SK-N-SH (cell line): ENCODE measurements at regions not wholly inside any gene's neighbourhood (a gene's known extent, or its start where the extent isn't known, plus 50 kb on each side); places are given as distances from the start of the nearest gene placed in this dataset.

ENCODE experiments used
- CTCF ChIA-PET: fragments of 300-600, 350-600 bp; formaldehyde crosslinking; extraction: SDS; loops from one replicate; lab custom pipeline; 2021; lab: Yijun Ruan, JAX
- POLR2A ChIA-PET: fragments of 350-600 bp; sonication (Branson Sonifier 250); formaldehyde crosslinking; extraction: SDS; loops from one replicate; lab custom pipeline; 2020; ENCODE audit warnings: antibody characterized with exemption, inconsistent platforms; lab: Yijun Ruan, JAX
- DNase-seq: peaks from one replicate; pipeline ENCODE4 v3.0.0; 2012
- H2AFZ ChIP-seq: fragments of 200-600 bp; sonication (generic); 2 replicates; pipeline ENCODE4 v1.8.1; 2016; ENCODE audit warnings: antibody characterized with exemption, mild to moderate bottlenecking, low read depth
- H3F3A ChIP-seq: fragments of 200-600 bp; sonication (generic); replicated peaks from 2 replicates; pipeline ENCODE3; 2016; ENCODE audit warnings: antibody characterized with exemption, mild to moderate bottlenecking; ENCODE audit not compliant: insufficient read depth
- H3K27ac ChIP-seq, 2 experiments: fragments of 200-500 bp in 1 of 2; fragments of 200-600 bp in 1 of 2; sonication (Bioruptor generic) in 1 of 2; sonication (generic), shearing (Covaris generic) in 1 of 2; 2 replicates each; pipeline versions ENCODE4 v1.5.1 to v1.6.1; 2014 to 2016; ENCODE audit warnings: low read depth in 2 of 2, inconsistent platforms in 1 of 2, low read length in 1 of 2, mild to moderate bottlenecking in 1 of 2, mixed read lengths in 1 of 2
- H3K27me3 ChIP-seq: fragments of 200-600 bp; sonication (generic), shearing (Covaris generic); 2 replicates; pipeline ENCODE4 v1.6.1; 2016; ENCODE audit warnings: mixed run types; ENCODE audit not compliant: insufficient read depth
- H3K36me3 ChIP-seq, 2 experiments: fragments of 200-500 bp in 1 of 2; fragments of 200-600 bp in 1 of 2; sonication (Bioruptor generic) in 1 of 2; sonication (generic) in 1 of 2; replicated peaks in 1 of 2; 2 replicates each; pipeline versions ENCODE3 to v1.5.1; 2014 to 2016; ENCODE audit warnings: low read length in 1 of 2, mild to moderate bottlenecking in 1 of 2; ENCODE audit not compliant: insufficient read depth in 2 of 2, control insufficient read depth in 1 of 2
- H3K4me1 ChIP-seq, 2 experiments: fragments of 200-500 bp in 1 of 2; fragments of 200-600 bp in 1 of 2; sonication (Bioruptor generic) in 1 of 2; sonication (generic), shearing (Covaris generic) in 1 of 2; 2 replicates each; pipeline versions ENCODE4 v1.5.1 to v1.6.1; 2014 to 2016; ENCODE audit warnings: low read depth in 1 of 2, low read length in 1 of 2, mixed run types in 1 of 2; ENCODE audit not compliant: insufficient read depth in 2 of 2, control insufficient read depth in 1 of 2
- H3K4me2 ChIP-seq: fragments of 200-600 bp; sonication (generic), shearing (Covaris generic); 2 replicates; pipeline ENCODE4 v1.6.1; 2017; ENCODE audit warnings: mixed run types
- H3K4me3 ChIP-seq, 2 experiments: fragments of 200-500 bp in 1 of 2; fragments of 200-600 bp in 1 of 2; sonication (Bioruptor generic) in 1 of 2; sonication (generic), shearing (Covaris generic) in 1 of 2; 2 replicates each; pipeline versions ENCODE4 v1.5.1 to v1.8.1; 2014 to 2016; ENCODE audit warnings: low read depth in 2 of 2, inconsistent platforms in 1 of 2, low read length in 1 of 2, mild to moderate bottlenecking in 1 of 2, mixed read lengths in 1 of 2, moderate library complexity in 1 of 2
- H3K79me2 ChIP-seq: fragments of 200-600 bp; sonication (generic); 2 replicates; pipeline ENCODE4 v1.8.1; 2017; ENCODE audit warnings: mild to moderate bottlenecking; ENCODE audit not compliant: insufficient read depth
- H3K9ac ChIP-seq: fragments of 200-600 bp; sonication (generic); 2 replicates; pipeline ENCODE4 v1.6.1; 2017; ENCODE audit warnings: mixed run types
- H3K9me2 ChIP-seq: fragments of 200-600 bp; sonication (generic); 2 replicates; pipeline ENCODE4 v1.6.1; 2017; ENCODE audit warnings: mixed run types
- H3K9me3 ChIP-seq: fragments of 200-600 bp; sonication (generic); 2 replicates; pipeline ENCODE4 v1.6.1; 2017; ENCODE audit warnings: mixed run types, mild to moderate bottlenecking, moderate library complexity
- H4K20me1 ChIP-seq: fragments of 200-600 bp; sonication (generic); 2 replicates; pipeline ENCODE4 v1.6.1; 2017; ENCODE audit warnings: mild to moderate bottlenecking, mixed run types; ENCODE audit not compliant: insufficient read depth
- CTCF ChIP-seq: fragments of 200-600 bp; sonication (generic); IDR thresholded peaks from 2 replicates; pipeline ENCODE4 v1.6.1; 2017; ENCODE audit warnings: antibody characterized with exemption, mild to moderate bottlenecking, moderate library complexity
- EP300 ChIP-seq, 2 experiments: IDR thresholded peaks; 2 replicates each; pipeline versions ENCODE4 v1.4.0 to v1.6.1; 2012; ENCODE audit warnings: borderline replicate concordance in 1 of 2, low read depth in 1 of 2, low read length in 1 of 2
- EZH2phosphoT487 ChIP-seq: fragments of 200-600 bp; sonication (generic); IDR thresholded peaks from 2 replicates; pipeline ENCODE4 v1.6.1; 2017; ENCODE audit warnings: low read depth, mixed run types, mild to moderate bottlenecking, antibody characterized with exemption, moderate library complexity, borderline replicate concordance
- FOSL2 ChIP-seq: IDR thresholded peaks from 2 replicates; pipeline ENCODE4 v1.4.0; 2012; ENCODE audit warnings: low read depth, mild to moderate bottlenecking, moderate library complexity, borderline replicate concordance
- FOXM1 ChIP-seq: IDR thresholded peaks from 2 replicates; pipeline ENCODE4 v1.4.0; 2012; ENCODE audit warnings: low read depth, mild to moderate bottlenecking
- GATA2 ChIP-seq: sonication (generic); formaldehyde crosslinking; IDR thresholded peaks from 2 replicates; pipeline ENCODE4 v1.5.0; 2020; ENCODE audit warnings: mild to moderate bottlenecking, missing genetic modification reagents
- POLR2AphosphoS5 ChIP-seq: IDR thresholded peaks from 2 replicates; pipeline ENCODE4 v1.6.1; 2012; ENCODE audit warnings: low read depth, low read length
- RAD21 ChIP-seq: IDR thresholded peaks from 2 replicates; pipeline ENCODE4 v1.6.1; 2012; ENCODE audit warnings: mild to moderate bottlenecking, low read length
- REST ChIP-seq: IDR thresholded peaks from 2 replicates; pipeline ENCODE4 v1.6.1; 2012; ENCODE audit warnings: mild to moderate bottlenecking, low read depth, low read length, moderate library complexity
- RXRA ChIP-seq: IDR thresholded peaks from 2 replicates; pipeline ENCODE4 v1.4.0; 2012; ENCODE audit warnings: low read depth, mild to moderate bottlenecking, borderline replicate concordance
- TAF1 ChIP-seq: IDR thresholded peaks from 2 replicates; pipeline ENCODE4 v1.6.1; 2012; ENCODE audit warnings: low read depth, mild to moderate bottlenecking, low read length, moderate library complexity, borderline replicate concordance
- TCF12 ChIP-seq: IDR thresholded peaks from 2 replicates; pipeline ENCODE4 v1.4.0; 2012
- WGBS: methylation state at CpG from one replicate; pipeline ENCODE4 v1.1.6; 2017; ENCODE audit warnings: low lambda C conversion rate; 5-methylcytosine and 5-hydroxymethylcytosine counted together
- TF ChIP-seq, protein P1 (sequence below): IDR thresholded peaks from 2 replicates; pipeline ENCODE4 v1.4.0; 2012; ENCODE audit warnings: low read depth, borderline replicate concordance

DNA sequence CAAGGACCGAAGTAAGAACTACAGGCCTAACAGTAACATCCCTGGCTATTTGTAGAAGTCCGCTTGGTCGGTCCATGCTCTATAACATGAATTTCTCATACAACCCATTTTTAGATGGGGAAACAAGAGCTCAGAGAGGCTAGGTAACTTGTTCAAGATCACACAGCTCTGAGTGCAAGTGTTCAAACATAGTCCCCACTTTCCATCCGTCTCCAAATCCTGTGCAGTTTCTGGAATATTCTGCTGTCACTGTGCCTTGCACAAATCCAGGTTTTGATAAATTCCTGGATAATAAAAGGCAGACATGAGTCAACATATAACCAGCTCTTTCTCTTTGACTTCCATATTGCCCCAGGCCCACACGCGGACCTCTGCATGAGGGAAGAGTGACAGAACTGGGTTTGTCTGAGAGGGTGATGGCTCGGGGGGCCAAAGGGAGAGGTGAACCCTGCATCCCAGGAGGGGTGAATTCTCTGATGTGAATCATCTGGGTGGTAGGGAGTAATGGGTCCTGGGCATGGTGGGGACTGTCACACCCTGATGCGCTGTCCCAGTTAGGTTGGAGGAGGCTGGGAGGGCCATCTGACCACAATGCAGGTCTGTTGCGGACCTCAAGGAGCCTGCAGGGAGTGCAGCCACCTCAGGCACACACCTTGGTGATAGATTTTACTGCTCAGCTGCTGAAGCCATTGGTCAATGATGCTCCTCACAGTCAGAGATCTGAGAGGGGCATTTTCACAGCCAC is 162.2 kb downstream of the SMAD6 start:
- Histone ChIP-seq H3K36me3 (peaks cover 0 to 7% of the 10 kb centered on the region in 2 experiments), H4K20me1 (no peaks in the 10 kb centered on the region), H3K4me3 (no peak overlapping the region), H2AFZ (no peak overlapping the region), H3K27me3 (no peaks in the 10 kb centered on the region), H3K4me1 (peaks cover 0 to 7% of the 10 kb centered on the region in 2 experiments; a peak in 1 of 4 replicates), H3K9me2 (no peaks in the 10 kb centered on the region), H3K79me2 (no peaks in the 10 kb centered on the region), H3F3A (peaks cover 5% of the 10 kb centered on the region), H3K4me2 (no peak overlapping the region), H3K9ac (no peak overlapping the region), H3K27ac (no peak overlapping the region), H3K9me3 (peaks cover under 1% of the 10 kb centered on the region; the same call in 1 of the 2 replicates)
- WGBS = 97% methylated on average over 8 of the region's 9 CpGs
- no peak for TF ChIP-seq RAD21
- no peak for TF ChIP-seq GATA2 (CRISPR knock-in tag)
- TF ChIP-seq CTCF = no peak
- TF ChIP-seq, protein P1, sequence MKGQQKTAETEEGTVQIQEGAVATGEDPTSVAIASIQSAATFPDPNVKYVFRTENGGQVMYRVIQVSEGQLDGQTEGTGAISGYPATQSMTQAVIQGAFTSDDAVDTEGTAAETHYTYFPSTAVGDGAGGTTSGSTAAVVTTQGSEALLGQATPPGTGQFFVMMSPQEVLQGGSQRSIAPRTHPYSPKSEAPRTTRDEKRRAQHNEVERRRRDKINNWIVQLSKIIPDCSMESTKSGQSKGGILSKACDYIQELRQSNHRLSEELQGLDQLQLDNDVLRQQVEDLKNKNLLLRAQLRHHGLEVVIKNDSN = no peak
- no peak for TF ChIP-seq POLR2AphosphoS5
- TF ChIP-seq RXRA = no peak
- TF ChIP-seq EZH2phosphoT487 = no peak
- no peak for TF ChIP-seq EP300 (IDR thresholded peaks at IDR 0.05; ENCODE audit: borderline replicate concordance in 1 of 2, low read depth in 1 of 2, low read length in 1 of 2)
- no peak for TF ChIP-seq FOXM1
- no peak for TF ChIP-seq TCF12
- TF ChIP-seq FOSL2 = no peak
- TF ChIP-seq TAF1 = no peak
- TF ChIP-seq REST = no peak
- DNase-seq = no peak
- ChIA-PET CTCF (interaction anchor here (0.7 to 2.1 kb wide), 8 partner anchors 8 to 1223 kb away, joined by 3 to 13 read pairs (median 6); no protein-coding TSS in a partner anchor), POLR2A (no interaction called here)
